H1 (cell line): ENCODE measurements at regions not wholly inside any gene's neighbourhood (a gene's known extent, or its start where the extent isn't known, plus 50 kb on each side); places are given as distances from the start of the nearest gene placed in this dataset.

Experiments
- CTCF ChIA-PET: fragments of 300-600 bp; sonication (Branson Sonifier 250); formaldehyde crosslinking; loops from one replicate; lab custom pipeline; 2021; ENCODE audit not compliant: partially characterized antibody; lab: Charles Lee
- POLR2A ChIA-PET: fragments of 300-600 bp; sonication (Branson Sonifier 250); formaldehyde crosslinking; loops from one replicate; lab custom pipeline; 2021; ENCODE audit warnings: inconsistent platforms; ENCODE audit not compliant: partially characterized antibody; lab: Charles Lee
- DNase-seq, 2 experiments: peaks; one replicate each; pipeline versions ENCODE4 v3.0.0 to v3.0.0-alpha.2; 2010 to 2022; ENCODE audit warnings: low spot score in 2 of 2, low read depth in 1 of 2, mixed read lengths in 1 of 2
- FAIRE-seq: peaks from 2 replicates; lab custom pipeline; 2011; peaks lifted over from hg19 to GRCh38; lab: Jason Lieb, UNC
- H2AFZ ChIP-seq: 2 replicates; pipeline ENCODE4 v1.8.1; 2012; ENCODE audit warnings: low read length, inconsistent platforms
- H2AK5ac ChIP-seq: 2 replicates; pipeline ENCODE4 v1.6.1; 2013; ENCODE audit warnings: low read depth, low read length
- H2BK120ac ChIP-seq: replicated peaks from 2 replicates; pipeline ENCODE3; 2013; ENCODE audit warnings: low read depth, low read length, inconsistent platforms
- H2BK12ac ChIP-seq: 2 replicates; pipeline ENCODE4 v1.6.1; 2013; ENCODE audit warnings: low read depth, low read length
- H2BK15ac ChIP-seq: 2 replicates; pipeline ENCODE4 v1.6.1; 2013; ENCODE audit warnings: low read length
- H2BK20ac ChIP-seq: 2 replicates; pipeline ENCODE4 v1.6.1; 2013; ENCODE audit warnings: low read length
- H2BK5ac ChIP-seq: 2 replicates; pipeline ENCODE4 v1.6.1; 2013; ENCODE audit warnings: low read depth, low read length
- H3K14ac ChIP-seq: 2 replicates; pipeline ENCODE4 v1.6.1; 2013; ENCODE audit warnings: inconsistent platforms; ENCODE audit not compliant: insufficient read length
- H3K18ac ChIP-seq: 2 replicates; pipeline ENCODE4 v1.6.1; 2013; ENCODE audit warnings: low read length; ENCODE audit errors: extremely low read depth
- H3K23ac ChIP-seq: 2 replicates; pipeline ENCODE4 v1.6.1; 2013; ENCODE audit warnings: inconsistent platforms; ENCODE audit not compliant: insufficient read length
- H3K23me2 ChIP-seq: 2 replicates; pipeline ENCODE4 v1.6.1; 2013; ENCODE audit warnings: low read depth, low read length
- H3K27ac ChIP-seq: 2 replicates; pipeline ENCODE4 v1.6.1; 2011; ENCODE audit warnings: low read depth, low read length, inconsistent platforms
- H3K27me3 ChIP-seq, 4 experiments: replicated peaks in 1 of 4; 1 replicate in 1 of 4; 2 replicates in 3 of 4; pipeline versions ENCODE4 v1.6.1 to v1.8.1; 2011 to 2013; ENCODE audit warnings: low read length in 3 of 4, mild to moderate bottlenecking in 3 of 4, inconsistent platforms in 2 of 4, mixed read lengths in 2 of 4, moderate library complexity in 1 of 4; ENCODE audit not compliant: control insufficient read depth in 3 of 4, insufficient read depth in 3 of 4; ENCODE audit errors: extremely low read depth in 1 of 4
- H3K36me3 ChIP-seq, 4 experiments: 2 replicates each; pipeline versions ENCODE4 v1.6.1 to v1.8.1; 2011 to 2013; ENCODE audit warnings: mild to moderate bottlenecking in 4 of 4, low read length in 3 of 4, moderate library complexity in 2 of 4, control low read depth in 1 of 4, inconsistent platforms in 1 of 4; ENCODE audit not compliant: insufficient read depth in 4 of 4, control insufficient read depth in 2 of 4
- H3K4ac ChIP-seq: replicated peaks from 2 replicates; pipeline ENCODE3; 2013; ENCODE audit warnings: low read length, low read depth, mixed read lengths, inconsistent platforms; ENCODE audit not compliant: insufficient read length
- H3K4me1 ChIP-seq, 4 experiments: replicated peaks in 1 of 4; 1 replicate in 1 of 4; 2 replicates in 3 of 4; pipeline versions ENCODE4 v1.6.1 to v1.8.1; 2011 to 2013; ENCODE audit warnings: low read length in 3 of 4, inconsistent platforms in 2 of 4, mixed read lengths in 1 of 4; ENCODE audit not compliant: insufficient read depth in 4 of 4, control insufficient read depth in 3 of 4
- H3K4me2 ChIP-seq, 2 experiments: 2 replicates each; pipeline versions ENCODE4 v1.6.1 to v1.8.1; 2011 to 2013; ENCODE audit warnings: low read depth in 2 of 2, low read length in 2 of 2, control low read depth in 1 of 2, inconsistent platforms in 1 of 2, mild to moderate bottlenecking in 1 of 2; ENCODE audit not compliant: insufficient read depth in 1 of 2
- H3K4me3 ChIP-seq, 4 experiments: fragments of 200-600, 300-600 bp in 1 of 4; sonication (generic), shearing (Covaris generic), sonication (Bioruptor Twin) in 1 of 4; 2 replicates each; pipeline versions ENCODE4 v1.5.1 to v1.8.1; 2011 to 2016; ENCODE audit warnings: low read length in 4 of 4, low read depth in 3 of 4, control low read depth in 2 of 4, inconsistent platforms in 2 of 4, mild to moderate bottlenecking in 2 of 4, mixed read lengths in 1 of 4, moderate library complexity in 1 of 4; ENCODE audit not compliant: insufficient read depth in 2 of 4; ENCODE audit errors: extremely low read depth in 1 of 4
- H3K56ac ChIP-seq: replicated peaks from 2 replicates; pipeline ENCODE3; 2013; ENCODE audit warnings: low read depth, mild to moderate bottlenecking, mixed read lengths, low read length, inconsistent platforms; ENCODE audit not compliant: insufficient read length
- H3K79me1 ChIP-seq: 2 replicates; pipeline ENCODE4 v1.6.1; 2013; ENCODE audit warnings: low read depth, low read length, control low read depth
- H3K79me2 ChIP-seq, 2 experiments: 2 replicates each; pipeline versions ENCODE4 v1.6.1 to v1.8.1; 2012 to 2013; ENCODE audit warnings: low read length in 2 of 2, mild to moderate bottlenecking in 2 of 2, inconsistent platforms in 1 of 2; ENCODE audit not compliant: insufficient read depth in 2 of 2, control insufficient read depth in 1 of 2
- H3K9ac ChIP-seq, 4 experiments: replicated peaks in 1 of 4; 1 replicate in 1 of 4; 2 replicates in 3 of 4; pipeline versions ENCODE4 v1.6.1 to v1.8.1; 2011 to 2013; ENCODE audit warnings: low read depth in 3 of 4, low read length in 3 of 4, control low read depth in 2 of 4, mild to moderate bottlenecking in 2 of 4, moderate library complexity in 2 of 4, inconsistent platforms in 1 of 4; ENCODE audit errors: extremely low read depth in 1 of 4
- H3K9me3 ChIP-seq, 2 experiments: 2 replicates each; pipeline versions ENCODE4 v1.6.1 to v1.8.1; 2012 to 2013; ENCODE audit warnings: mild to moderate bottlenecking in 2 of 2, moderate library complexity in 2 of 2, control low read depth in 1 of 2, inconsistent platforms in 1 of 2, low read depth in 1 of 2, low read length in 1 of 2, mixed read lengths in 1 of 2; ENCODE audit not compliant: insufficient read depth in 2 of 2
- H4K20me1 ChIP-seq, 2 experiments: replicated peaks in 1 of 2; 2 replicates each; pipeline versions ENCODE3 to v1.8.1; 2011 to 2013; ENCODE audit warnings: inconsistent platforms in 2 of 2, low read length in 2 of 2, mild to moderate bottlenecking in 1 of 2; ENCODE audit not compliant: insufficient read depth in 2 of 2, control insufficient read depth in 1 of 2
- H4K5ac ChIP-seq: 2 replicates; pipeline ENCODE4 v1.6.1; 2013; ENCODE audit warnings: low read length, low read depth, mixed read lengths, inconsistent platforms; ENCODE audit not compliant: insufficient read length
- H4K8ac ChIP-seq: 2 replicates; pipeline ENCODE4 v1.8.0; 2013; ENCODE audit warnings: mild to moderate bottlenecking, moderate library complexity, low read length, inconsistent platforms; ENCODE audit not compliant: insufficient read depth; ENCODE audit errors: extremely low read depth
- H4K91ac ChIP-seq: replicated peaks from 2 replicates; pipeline ENCODE3; 2013; ENCODE audit warnings: low read length, mixed read lengths, inconsistent platforms; ENCODE audit not compliant: insufficient read length
- SIN3A ChIP-seq, 2 experiments: IDR thresholded peaks in 1 of 2; conservative IDR thresholded peaks in 1 of 2; 2 replicates each; pipeline ENCODE4 v1.6.1; 2011 to 2012; ENCODE audit warnings: low read length in 2 of 2, improper control_type of control experiment in 1 of 2, low read depth in 1 of 2, mild to moderate bottlenecking in 1 of 2
- WGBS, 2 experiments: shearing (Covaris generic) in 1 of 2; methylation state at CpG; one replicate each; pipeline versions ENCODE4 v1.1.6 to v1.1.7; 2013 to 2015; ENCODE audit warnings: low lambda C conversion rate in 2 of 2, mixed read lengths in 2 of 2, inconsistent platforms in 1 of 2, low coverage in 1 of 2, missing lambda C conversion rate in 1 of 2; ENCODE audit not compliant: insufficient replicate concordance in 2 of 2, insufficient coverage in 1 of 2, insufficient read length in 1 of 2; ENCODE audit errors: extremely low coverage in 1 of 2, missing lambda C conversion rate in 1 of 2; 5-methylcytosine and 5-hydroxymethylcytosine counted together

DNA sequence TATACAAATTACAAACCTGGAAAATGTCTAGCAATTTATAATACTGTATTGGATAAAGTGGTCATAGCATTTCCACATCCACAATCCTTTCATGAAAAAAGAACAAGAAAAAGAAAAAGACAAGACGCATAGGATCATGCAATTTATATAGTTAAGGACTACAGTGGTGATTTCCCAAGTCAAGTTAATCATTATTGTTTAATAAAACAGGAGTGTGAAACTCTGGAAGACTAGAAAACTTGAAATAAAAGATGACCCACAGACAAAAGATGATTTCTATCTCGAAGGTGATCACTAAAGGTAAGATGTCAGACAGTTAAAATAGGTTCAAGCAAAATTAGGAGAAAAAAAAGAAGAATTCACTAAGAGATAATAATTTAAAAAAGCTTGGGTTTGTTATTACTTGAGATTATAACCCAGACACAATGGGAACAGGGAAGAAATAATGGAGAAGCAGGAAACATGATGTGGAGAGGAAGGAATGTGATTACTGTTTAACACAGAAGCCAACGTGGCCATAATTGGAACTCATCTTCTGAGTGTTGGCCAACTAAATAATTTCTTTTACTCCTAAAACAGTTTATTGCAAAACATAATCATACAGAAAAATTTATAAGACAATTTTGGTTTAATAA, 441.2 kb upstream of the ANO3 start:
- no peak overlapping the region for H3K18ac ChIP-seq
- no peak overlapping the region for H3K14ac ChIP-seq
- no peak overlapping the region for H2BK5ac ChIP-seq
- 88% methylated on average over 3 of the region's 3 CpGs; no CpG with 5 or more reads in 1 of the 2 experiments for WGBS, 2 experiments
- CTCF ChIA-PET = no interaction called here
- no peak overlapping the region for H2AFZ ChIP-seq
- H3K79me2 ChIP-seq = no peaks in the 10 kb centered on the region
- no peaks in the 10 kb centered on the region for H3K9me3 ChIP-seq
- H2BK120ac ChIP-seq = no peak overlapping the region
- FAIRE-seq = no peak
- no peak overlapping the region for H2BK20ac ChIP-seq
- no peak overlapping the region for H2BK12ac ChIP-seq
- no peak overlapping the region for H2BK15ac ChIP-seq
- H3K36me3 ChIP-seq = no peaks in the 10 kb centered on the region
- no peak for DNase-seq
- peaks cover 0 to 2% (median 0%) of the 10 kb centered on the region in 4 experiments; a peak in 1 of 7 replicates for H3K4me1 ChIP-seq
- no peak overlapping the region for H2AK5ac ChIP-seq
- H4K20me1 ChIP-seq = no peaks in the 10 kb centered on the region
- H3K27ac ChIP-seq = no peak overlapping the region
- POLR2A ChIA-PET = no interaction called here
- H3K4me3 ChIP-seq = no peak overlapping the region
- no peak overlapping the region for H4K91ac ChIP-seq
- no peak overlapping the region for H3K4me2 ChIP-seq
- H3K23me2 ChIP-seq = no peaks in the 10 kb centered on the region
- no peak for TF ChIP-seq SIN3A (conservative IDR thresholded peaks at IDR 0.05 in 1 of 2, IDR thresholded peaks at IDR 0.05 in 1 of 2; ENCODE audit: low read depth in 1 of 2, low read length in 2 of 2)
- H3K79me1 ChIP-seq = no peaks in the 10 kb centered on the region
- no peak overlapping the region for H4K8ac ChIP-seq
- no peak overlapping the region for H3K4ac ChIP-seq
- no peak overlapping the region for H3K23ac ChIP-seq
- no peak overlapping the region for H3K56ac ChIP-seq
- no peak overlapping the region for H4K5ac ChIP-seq
- no peak overlapping the region for H3K9ac ChIP-seq
- H3K27me3 ChIP-seq = no peaks in the 10 kb centered on the region
